ENCODE measurements at regions not wholly inside any gene's neighbourhood (a gene's known extent, or its start where the extent isn't known, plus 50 kb on each side); places are given as distances from the start of the nearest gene placed in this dataset.

- CTCF ChIA-PET: no interaction called here
Measured at GRCh38 chr2:12102679-12103078, 356.2 kb downstream of the LPIN1 start.

GRCh38 chr2:12105180-12105579 lies 358.7 kb downstream of the LPIN1 start:
- intact Hi-C loops (cut with micrococcal nuclease): no loop called here
- DNase-seq: no peak
- H3K4me1 Mint-ChIP-seq (ENCODE audit: low read depth): peaks cover 25% of the 10 kb centered on the region
- H3K4me3 Mint-ChIP-seq: no peak overlapping the region
- no peaks in the 10 kb centered on the region for H3K27me3 Mint-ChIP-seq
- ChIA-PET POLR2A (no interaction called here), CTCF (interaction anchor here (0.8 kb wide), 1 partner anchor 9 kb away, joined by 3 read pairs; no protein-coding TSS in a partner anchor)
- H3K9me3 Mint-ChIP-seq: no peaks in the 10 kb centered on the region
- no peak for ATAC-seq
- TF ChIP-seq CTCF (IDR thresholded peaks at IDR 0.05): no peak
- no peaks in the 10 kb centered on the region for H3K36me3 Mint-ChIP-seq (ENCODE audit: low read depth)
- no peak overlapping the region for H3K27ac Mint-ChIP-seq

More at GRCh38 chr2:12102679-12103078, 356.2 kb downstream of the LPIN1 start:
- ATAC-seq (no peak), DNase-seq (no peak)
- Mint-ChIP-seq H3K4me1 (ENCODE audit: low read depth) (peaks cover 12% of the 10 kb centered on the region), H3K9me3 (no peaks in the 10 kb centered on the region), H3K36me3 (ENCODE audit: low read depth) (no peaks in the 10 kb centered on the region), H3K27ac (no peak overlapping the region), H3K27me3 (no peaks in the 10 kb centered on the region), H3K4me3 (no peak overlapping the region)
- intact Hi-C loops (cut with micrococcal nuclease): no loop called here
- POLR2A ChIA-PET: no interaction called here
- TF ChIP-seq CTCF (IDR thresholded peaks at IDR 0.05): no peak

- intact Hi-C loops (cut with micrococcal nuclease): no loop called here
- Mint-ChIP-seq H3K27me3 (no peaks in the 10 kb centered on the region), H3K36me3 (ENCODE audit: low read depth) (no peaks in the 10 kb centered on the region), H3K9me3 (no peaks in the 10 kb centered on the region), H3K4me3 (no peak overlapping the region), H3K27ac (no peak overlapping the region), H3K4me1 (ENCODE audit: low read depth) (peaks cover 34% of the 10 kb centered on the region)
- ATAC-seq: peak; percentile 88
- CTCF ChIA-PET: interaction anchor here (1.2 to 1.6 kb wide), 2 partner anchors 9 to 70 kb away, joined by 3 read pairs; no protein-coding TSS in a partner anchor
- peak; percentile 71 for DNase-seq
- POLR2A ChIA-PET: no interaction called here
- no peak for TF ChIP-seq CTCF (IDR thresholded peaks at IDR 0.05)
Measured at GRCh38 chr2:12106440-12107080, 360.1 kb downstream of the LPIN1 start.

GRCh38 chr2:12107321-12107720 lies 360.9 kb downstream of the LPIN1 start:
- no peak for DNase-seq
- Mint-ChIP-seq H3K27me3 (no peaks in the 10 kb centered on the region), H3K27ac (no peak overlapping the region), H3K9me3 (no peaks in the 10 kb centered on the region), H3K36me3 (ENCODE audit: low read depth) (no peaks in the 10 kb centered on the region), H3K4me1 (ENCODE audit: low read depth) (peaks cover 34% of the 10 kb centered on the region), H3K4me3 (no peak overlapping the region)
- intact Hi-C loops (cut with micrococcal nuclease): no loop called here
- POLR2A ChIA-PET: interaction anchor here (0.9 kb wide), 1 partner anchor 10 kb away, joined by 3 read pairs; no protein-coding TSS in a partner anchor
- no peak for TF ChIP-seq CTCF (IDR thresholded peaks at IDR 0.05)
- CTCF ChIA-PET: interaction anchor here (1.2 to 1.6 kb wide), 2 partner anchors 10 to 71 kb away, joined by 3 read pairs; no protein-coding TSS in a partner anchor
- ATAC-seq: no peak

- Mint-ChIP-seq H3K27ac (no peak overlapping the region), H3K4me1 (ENCODE audit: low read depth) (peaks cover 34% of the 10 kb centered on the region), H3K36me3 (ENCODE audit: low read depth) (no peaks in the 10 kb centered on the region), H3K9me3 (no peaks in the 10 kb centered on the region), H3K4me3 (no peak overlapping the region), H3K27me3 (no peaks in the 10 kb centered on the region)
- ChIA-PET CTCF (no interaction called here), POLR2A (interaction anchor here (0.9 kb wide), 1 partner anchor 11 kb away, joined by 3 read pairs; no protein-coding TSS in a partner anchor)
- DNase-seq (no peak), ATAC-seq (no peak)
- intact Hi-C loops (cut with micrococcal nuclease): no loop called here
- TF ChIP-seq CTCF (IDR thresholded peaks at IDR 0.05): no peak
Measured at GRCh38 chr2:12107939-12108338, 361.5 kb downstream of the LPIN1 start.

Measured in activated CD8-positive, alpha-beta T cell treated with anti-CD3 and anti-CD28 coated beads for 36 hours (primary cell).